ENCODE measurements at regions not wholly inside any gene's neighbourhood (a gene's known extent, or its start where the extent isn't known, plus 50 kb on each side); places are given as distances from the start of the nearest gene placed in this dataset.

GRCh38 chr10:83195021-83195420, 944.3 kb upstream of the GHITM start:
- Histone ChIP-seq H3K9ac (replicated peaks; ENCODE audit: extremely low read depth, insufficient read depth, low read length) (no peak overlapping the region), H2AFZ (ENCODE audit: low read depth, low read length) (no peak overlapping the region), H3K36me3 (ENCODE audit: control insufficient read depth in 2 of 2, extremely low read depth in 1 of 2, insufficient read depth in 2 of 2, low read length in 2 of 2) (no peaks in the 10 kb centered on the region), H3K9me3 (replicated peaks; ENCODE audit: control insufficient read depth, insufficient read depth, low read length) (no peaks in the 10 kb centered on the region), H3K27me3 (ENCODE audit: control insufficient read depth in 2 of 2, insufficient read depth in 2 of 2, low read length in 2 of 2) (no peaks in the 10 kb centered on the region), H3K4me3 (replicated peaks in 1 of 3; ENCODE audit: insufficient read depth in 1 of 3, low read depth in 1 of 3, low read length in 3 of 3) (no peak overlapping the region), H3K9me1 (replicated peaks; ENCODE audit: control insufficient read depth, extremely low read depth, insufficient read depth, low read length) (no peaks in the 10 kb centered on the region), H3K27ac (ENCODE audit: insufficient read depth, low read depth, low read length) (no peak overlapping the region), H4K20me1 (replicated peaks; ENCODE audit: control insufficient read depth, extremely low read depth, insufficient read depth, low read length) (no peaks in the 10 kb centered on the region), H3K4me1 (ENCODE audit: control insufficient read depth, extremely low read depth, insufficient read depth, low read length) (no peaks in the 10 kb centered on the region), H3K79me2 (ENCODE audit: control insufficient read depth, insufficient read depth, low read length) (no peaks in the 10 kb centered on the region), H3K4me2 (ENCODE audit: insufficient read depth, low read length) (no peak overlapping the region)
- FAIRE-seq (no peak), DNase-seq (ENCODE audit: low read depth, low spot score) (no peak)
- BruUV-seq (replicated peaks): no TSS peak
- CTCF ChIA-PET: no interaction called here
- intact Hi-C loops (cut with micrococcal nuclease): no loop called here
- no peak for TF ChIP-seq GATA2 (IDR thresholded peaks at IDR 0.05; ENCODE audit: insufficient read depth, insufficient read length, low read depth, low read length)
- TF ChIP-seq CTCF (IDR thresholded peaks at IDR 0.05; ENCODE audit: extremely low read depth in 1 of 2, insufficient read depth in 1 of 2, low read depth in 1 of 2, low read length in 2 of 2): no peak
- TF ChIP-seq FOS (IDR thresholded peaks at IDR 0.05; ENCODE audit: borderline replicate concordance, insufficient read depth, low read length): no peak
- no peak for TF ChIP-seq MYC (IDR thresholded peaks at IDR 0.05; ENCODE audit: low read depth, low read length)
- no peak for TF ChIP-seq POLR2A (IDR thresholded peaks at IDR 0.05; ENCODE audit: low read depth, low read length)
- TF ChIP-seq MAX (IDR thresholded peaks at IDR 0.05; ENCODE audit: insufficient read depth, insufficient read length): no peak
- no peak for TF ChIP-seq POLR2AphosphoS5 (IDR thresholded peaks at IDR 0.05; ENCODE audit: insufficient read depth, low read depth, low read length)
- no peak for TF ChIP-seq JUN (IDR thresholded peaks at IDR 0.05; ENCODE audit: borderline replicate concordance, insufficient read depth, insufficient read length, low read depth)
- TF ChIP-seq EZH2 (IDR thresholded peaks at IDR 0.05; ENCODE audit: borderline replicate concordance, low read depth, low read length, severe bottlenecking): no peak
- dilution Hi-C loops (cut with MboI; ENCODE audit: extremely low pct_ligation_motif_present, low sequenced_read_pairs): no loop called here
- POLR2A ChIA-PET: no interaction called here

All from endothelial cell of umbilical vein (primary cell).